Suppressor macrophage treated with lipopolysaccharide for 4 hours (primary cell): ENCODE measurements at regions not wholly inside any gene's neighbourhood (a gene's known extent, or its start where the extent isn't known, plus 50 kb on each side); places are given as distances from the start of the nearest gene placed in this dataset.

ENCODE experiments used
- DNase-seq: peaks from one replicate; pipeline ENCODE4 v3.0.0-alpha.2; 2020

DNA sequence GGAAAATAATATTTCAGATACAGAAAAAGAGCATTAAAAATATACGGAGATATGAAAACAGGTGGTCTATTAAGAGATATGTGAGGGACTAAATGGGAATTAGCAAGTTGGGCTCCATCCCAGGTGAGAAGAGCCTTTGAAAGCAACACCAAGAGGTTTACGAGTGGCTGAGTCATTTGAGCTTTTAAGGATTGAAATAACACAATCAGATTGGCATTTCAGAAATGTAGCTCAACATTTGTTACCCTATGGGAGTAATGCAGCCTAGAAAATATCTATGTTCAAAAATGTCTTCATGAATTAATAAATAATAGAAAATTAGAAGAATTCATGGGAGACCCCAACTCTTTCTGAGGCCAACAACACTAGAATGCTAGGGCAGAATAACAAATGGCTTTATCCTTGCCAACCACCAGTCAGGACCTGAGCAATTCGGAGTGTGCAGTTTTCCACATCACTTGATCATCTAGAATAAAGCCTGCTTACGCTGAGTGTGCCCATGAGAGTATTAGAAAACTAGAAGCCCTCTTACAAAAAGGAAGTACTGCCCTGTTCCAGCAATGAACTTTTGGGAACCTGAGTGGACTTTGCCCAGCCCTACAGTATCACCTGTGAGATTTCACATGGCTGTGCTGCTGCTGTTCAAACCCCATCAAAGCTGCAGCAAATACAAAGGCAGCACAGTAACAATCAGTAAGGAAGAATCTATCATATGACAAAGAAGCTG, 538.0 kb upstream of the CAMK1G start:
- no peak for DNase-seq

GRCh38 chr1:209046058-209046417, 537.5 kb upstream of the CAMK1G start:
- no peak for DNase-seq

- DNase-seq = no peak
These were observed 536.6 kb upstream of the CAMK1G start for GRCh38 chr1:209046935-209047334.

DNA sequence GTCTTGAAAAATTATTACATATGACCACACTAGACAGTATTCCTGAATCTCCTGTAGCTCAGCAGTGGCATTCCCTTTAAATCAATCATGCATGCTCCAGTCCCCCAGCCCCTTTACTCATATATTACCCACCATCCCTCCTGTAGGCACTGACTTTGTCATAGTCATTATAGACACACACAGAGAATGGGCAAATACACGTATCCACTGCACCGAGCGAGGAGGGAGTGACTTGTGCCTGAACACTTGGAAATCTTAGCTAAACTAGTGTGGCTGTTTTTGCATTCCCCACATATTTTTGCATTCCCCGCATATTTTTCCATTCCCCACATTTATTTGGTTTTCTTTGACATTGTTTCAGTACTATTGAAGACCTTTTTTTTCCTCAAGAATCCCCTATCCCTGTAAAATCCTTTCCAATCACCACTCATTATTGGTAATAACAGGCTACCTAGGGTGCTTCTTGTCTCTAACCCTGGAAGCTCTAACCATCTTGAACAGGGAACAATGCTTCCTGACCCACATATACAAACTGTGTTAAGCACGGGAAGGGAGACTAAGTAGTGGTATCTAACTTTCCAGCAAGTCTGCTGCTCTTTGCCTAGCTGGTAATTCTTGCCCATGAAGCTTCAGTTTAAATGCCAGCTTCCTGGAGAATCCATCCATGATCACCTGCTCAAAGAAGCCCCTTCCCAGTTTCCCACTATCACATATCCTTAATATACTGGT, 534.4 kb upstream of the CAMK1G start:
- DNase-seq = no peak

- no peak for DNase-seq
These were observed 531.9 kb upstream of the CAMK1G start for GRCh38 chr1:209051570-209051969.

DNA sequence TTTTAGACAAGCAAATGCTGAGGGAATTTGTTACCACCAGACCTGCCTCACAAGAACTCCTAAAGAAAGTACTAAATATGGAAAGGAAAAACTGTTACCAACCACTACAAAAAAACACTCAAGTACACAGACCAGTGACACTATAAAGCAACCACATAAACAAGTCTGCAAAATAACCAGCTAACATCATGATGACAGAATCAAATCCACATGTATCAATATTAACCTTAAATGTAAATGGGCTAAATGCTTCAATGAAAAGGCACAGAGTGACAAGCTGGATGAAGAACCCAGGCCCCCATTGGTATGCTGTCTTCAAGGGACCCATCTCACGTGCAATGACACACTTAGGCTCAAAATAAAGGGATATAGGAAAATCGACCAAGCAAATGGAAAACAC, 529.9 kb upstream of the CAMK1G start:
- no peak for DNase-seq

GRCh38 chr1:209057083-209057482, 526.4 kb upstream of the CAMK1G start:
- DNase-seq = no peak

GRCh38 chr1:209057901-209058300, 525.6 kb upstream of the CAMK1G start:
- peak; percentile 10 for DNase-seq

DNA sequence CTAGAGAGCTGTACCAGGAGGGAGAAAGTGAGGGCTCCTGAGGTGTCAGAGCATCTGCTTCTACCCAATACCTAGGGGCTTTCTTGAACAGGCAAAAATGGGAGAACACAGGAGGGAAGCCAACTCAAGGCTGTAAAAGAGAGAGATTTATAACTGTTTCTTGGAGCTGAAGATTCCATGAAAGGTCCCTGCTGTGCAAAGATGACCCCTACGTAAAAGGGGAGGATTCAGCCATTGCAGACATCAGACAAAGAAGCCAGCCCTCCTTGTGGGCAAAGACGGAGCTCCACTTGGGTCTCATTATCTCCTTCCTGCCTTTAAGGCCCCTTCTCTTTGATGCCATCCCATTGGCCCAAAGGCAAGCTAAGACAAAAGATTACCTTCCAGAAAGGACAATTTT, 524.1 kb upstream of the CAMK1G start:
- DNase-seq = no peak

DNA sequence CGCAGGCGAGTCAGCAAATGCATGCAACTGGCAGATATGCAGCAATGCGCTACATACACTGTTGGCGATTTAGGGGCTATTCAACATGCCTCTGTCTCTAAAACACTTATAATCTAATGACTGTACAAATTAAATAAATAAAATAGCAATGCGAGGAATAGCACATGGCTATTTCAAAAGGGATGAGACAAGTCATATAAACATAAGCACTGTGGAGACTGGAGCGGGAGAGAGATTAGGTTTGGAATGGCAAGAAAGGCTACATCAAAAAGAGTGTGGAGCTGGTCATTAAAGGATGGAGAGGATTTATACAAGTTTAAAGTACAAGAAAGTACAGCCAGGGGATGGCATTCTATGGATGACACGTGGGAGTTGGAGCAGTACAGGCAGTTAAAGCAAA, 523.5 kb upstream of the CAMK1G start:
- no peak for DNase-seq

DNA sequence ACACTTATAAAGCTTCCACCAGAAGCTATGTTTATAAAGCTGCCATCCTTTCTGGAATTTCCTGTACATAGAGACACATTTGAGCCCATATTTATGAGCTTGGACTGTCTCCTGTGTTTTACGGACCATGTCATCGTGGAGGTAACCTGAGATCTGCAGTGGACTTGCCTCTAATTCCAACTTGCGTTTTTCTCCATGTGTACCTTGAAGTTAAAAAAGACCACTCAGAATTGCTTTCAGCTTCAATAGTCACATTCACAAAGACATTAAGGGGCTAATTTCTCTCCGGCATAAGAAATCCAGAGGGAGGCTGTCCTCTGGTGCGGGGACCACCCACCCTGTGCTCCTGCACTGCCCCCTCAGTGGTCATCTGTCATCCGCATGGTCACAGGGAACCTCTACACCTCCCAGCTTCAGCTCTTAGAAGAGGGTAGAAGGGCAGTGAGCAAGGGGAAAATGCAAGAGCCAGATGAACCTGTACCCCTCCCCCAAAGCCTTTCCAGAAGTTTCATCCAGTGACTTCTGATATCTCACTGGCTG, 521.4 kb upstream of the CAMK1G start:
- DNase-seq = no peak

DNA sequence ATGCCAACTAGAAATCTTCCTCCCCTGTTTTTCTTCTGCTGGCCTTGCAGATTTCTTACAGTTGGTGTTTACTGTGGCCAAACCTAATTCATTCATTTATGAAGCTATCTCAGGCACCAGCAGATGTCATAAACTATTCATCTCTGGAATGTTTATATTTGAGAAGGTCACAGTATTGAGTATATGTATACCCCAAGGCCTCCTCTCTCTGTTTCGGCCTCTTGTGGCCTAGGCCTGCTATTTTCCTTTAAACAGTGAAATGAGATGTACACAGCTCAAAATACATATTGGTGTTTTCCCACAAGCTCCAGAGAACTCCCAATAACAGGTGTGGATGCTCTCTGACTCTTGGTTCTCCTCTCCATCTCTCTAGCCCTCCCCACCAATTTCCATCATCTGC, 520.7 kb upstream of the CAMK1G start:
- DNase-seq = no peak

DNA sequence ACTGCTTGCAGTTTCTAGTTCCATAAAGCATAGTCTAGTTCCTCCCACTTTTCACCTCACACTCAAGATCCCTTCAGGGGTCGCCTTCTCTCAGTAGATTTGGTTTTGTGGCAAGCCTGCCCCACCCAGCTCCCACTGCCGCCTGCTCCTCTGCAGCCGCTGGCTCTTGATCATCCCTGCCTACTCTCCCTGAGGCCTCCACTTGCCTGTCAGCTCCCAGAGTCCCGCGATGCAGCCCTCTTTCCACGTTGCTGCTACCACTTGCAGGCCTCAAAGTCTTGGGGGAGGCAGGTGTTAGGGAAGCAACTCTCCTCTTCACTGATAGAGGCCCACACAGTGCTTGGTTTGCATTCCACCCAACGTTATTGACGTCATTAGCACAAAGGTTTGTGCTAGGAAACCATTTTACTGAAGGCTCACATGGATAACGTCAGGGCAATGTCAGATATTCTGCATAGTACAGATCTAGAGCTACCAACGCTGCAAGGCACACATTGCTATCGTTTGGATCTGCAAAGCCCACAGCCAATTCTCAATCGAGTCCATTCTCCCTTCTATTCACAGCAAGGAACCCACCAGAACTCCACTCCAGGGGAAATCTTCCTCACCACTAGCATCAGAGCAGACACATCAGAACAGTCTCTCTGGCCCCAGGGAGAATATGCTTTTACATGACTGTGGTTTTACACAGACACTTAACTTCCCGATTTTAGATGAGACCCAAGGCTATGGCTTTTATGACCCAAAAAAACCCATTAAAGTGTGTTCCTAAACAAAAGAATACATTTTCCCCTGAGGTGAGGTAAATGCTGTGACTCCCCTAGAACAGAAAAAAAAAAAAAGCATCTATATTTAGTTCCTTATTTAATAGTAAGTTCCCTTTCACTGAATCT, 519.5 kb upstream of the CAMK1G start:
- DNase-seq = no peak

DNA sequence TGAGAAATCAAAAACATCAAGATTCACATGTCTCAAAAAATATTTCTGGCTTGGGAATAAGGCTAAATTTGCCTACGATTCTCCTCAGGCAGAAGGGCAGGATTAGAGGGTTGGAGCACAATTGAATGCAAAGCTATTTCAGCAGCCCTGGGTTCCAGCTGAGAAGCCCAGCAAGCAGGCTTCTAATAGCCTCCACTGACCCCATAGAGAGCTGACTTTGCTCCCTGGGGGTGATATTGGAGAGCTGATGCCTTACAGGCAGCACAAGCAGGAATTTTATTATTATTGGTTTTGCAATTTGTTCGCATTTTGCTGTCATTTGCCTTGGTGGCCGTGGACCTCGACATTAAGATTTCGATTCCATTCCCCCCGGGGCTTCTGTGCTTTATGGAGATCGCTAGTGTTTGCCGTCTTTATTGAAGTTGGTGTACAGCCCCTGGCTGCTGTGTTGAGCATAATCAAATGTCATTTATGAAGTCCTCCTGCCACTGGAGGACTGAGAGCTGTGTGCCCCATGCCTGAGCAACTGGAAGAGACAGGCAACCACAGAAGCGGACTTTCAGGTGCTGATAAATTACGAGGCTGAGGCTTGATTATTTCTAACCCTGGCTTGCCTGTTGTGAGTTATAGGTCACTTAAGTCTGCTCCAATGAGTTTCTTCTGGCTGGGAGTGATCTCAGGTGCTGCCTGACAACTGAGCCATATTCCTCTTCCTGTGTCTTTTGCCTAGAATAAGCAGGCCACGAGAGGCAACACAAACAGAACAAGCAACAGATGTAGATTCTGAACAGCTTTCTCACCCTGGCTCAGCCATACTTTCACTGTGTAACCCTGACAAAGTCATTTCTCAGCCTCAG, 518.4 kb upstream of the CAMK1G start:
- DNase-seq = no peak

DNA sequence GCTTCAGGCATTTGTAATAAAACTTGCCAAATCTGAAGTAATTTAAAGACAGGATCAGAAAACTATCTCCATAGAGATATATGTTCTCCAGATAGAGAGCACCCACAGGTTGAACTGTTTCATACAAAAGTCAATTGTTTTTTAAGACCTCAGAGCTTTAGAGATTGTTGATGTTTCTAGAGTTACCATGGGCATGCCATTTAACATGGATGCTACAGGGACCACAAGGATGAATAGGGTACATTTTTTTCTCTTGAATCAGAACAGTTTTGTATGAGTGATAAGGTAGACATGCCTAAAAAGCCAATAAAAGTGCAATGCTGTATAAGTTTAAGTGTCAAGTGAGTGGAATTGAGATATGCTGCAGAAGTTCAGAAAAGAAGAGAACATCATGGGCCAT, 511.0 kb upstream of the CAMK1G start:
- DNase-seq = no peak

- DNase-seq = no peak
These were observed 509.6 kb upstream of the CAMK1G start for GRCh38 chr1:209073879-209074278.

DNA sequence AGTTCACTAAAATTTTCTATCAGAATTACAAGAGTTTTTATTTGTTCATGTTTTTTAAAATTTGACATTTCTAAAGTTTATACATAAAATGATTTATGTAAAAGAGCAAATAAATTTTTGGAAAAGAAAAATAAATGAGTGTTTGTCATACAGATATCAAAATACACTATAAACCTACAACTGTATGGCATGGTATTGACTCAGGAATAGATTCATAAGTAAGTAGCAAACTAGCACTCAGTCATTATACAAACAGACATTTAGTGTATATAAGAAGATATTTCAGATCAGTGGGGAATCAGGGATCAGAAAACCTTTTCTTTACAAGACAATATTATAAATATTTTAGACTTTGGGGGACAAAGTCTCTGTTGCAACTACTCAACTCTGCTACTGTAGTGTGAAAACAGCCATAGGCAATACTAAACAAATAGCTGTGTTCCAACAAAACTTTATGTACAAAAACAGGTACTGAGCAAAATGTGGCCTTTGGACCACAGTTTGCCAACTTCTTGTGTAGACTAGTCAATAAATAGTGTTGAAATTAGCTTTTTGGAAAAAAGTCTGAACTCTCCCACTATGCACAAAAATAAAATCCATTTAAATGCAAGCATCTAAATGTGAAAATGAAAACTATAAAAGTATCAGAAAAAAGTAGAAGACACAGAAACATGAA, 508.8 kb upstream of the CAMK1G start:
- DNase-seq = no peak

DNA sequence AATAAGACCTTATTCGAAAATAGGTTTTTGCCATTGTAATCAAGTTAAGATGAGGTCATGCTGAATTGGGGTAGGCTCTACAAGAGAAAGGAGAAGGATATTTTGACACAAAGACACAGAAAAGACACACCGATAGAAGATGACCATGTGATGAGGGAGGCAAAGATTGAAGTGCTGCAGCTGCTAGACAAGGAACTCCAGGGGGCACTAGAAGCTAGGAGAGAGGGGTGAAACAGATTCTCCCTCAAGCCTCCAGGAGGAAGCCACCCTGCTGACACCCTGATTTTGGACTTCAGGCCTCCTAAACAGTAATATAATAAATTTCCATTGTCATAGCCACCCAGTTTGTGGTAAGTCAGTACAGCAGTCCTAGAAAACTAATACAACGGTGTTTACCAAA, 506.8 kb upstream of the CAMK1G start:
- DNase-seq = peak; percentile 6

GRCh38 chr1:209080170-209080781, 503.2 kb upstream of the CAMK1G start:
- no peak for DNase-seq

DNA sequence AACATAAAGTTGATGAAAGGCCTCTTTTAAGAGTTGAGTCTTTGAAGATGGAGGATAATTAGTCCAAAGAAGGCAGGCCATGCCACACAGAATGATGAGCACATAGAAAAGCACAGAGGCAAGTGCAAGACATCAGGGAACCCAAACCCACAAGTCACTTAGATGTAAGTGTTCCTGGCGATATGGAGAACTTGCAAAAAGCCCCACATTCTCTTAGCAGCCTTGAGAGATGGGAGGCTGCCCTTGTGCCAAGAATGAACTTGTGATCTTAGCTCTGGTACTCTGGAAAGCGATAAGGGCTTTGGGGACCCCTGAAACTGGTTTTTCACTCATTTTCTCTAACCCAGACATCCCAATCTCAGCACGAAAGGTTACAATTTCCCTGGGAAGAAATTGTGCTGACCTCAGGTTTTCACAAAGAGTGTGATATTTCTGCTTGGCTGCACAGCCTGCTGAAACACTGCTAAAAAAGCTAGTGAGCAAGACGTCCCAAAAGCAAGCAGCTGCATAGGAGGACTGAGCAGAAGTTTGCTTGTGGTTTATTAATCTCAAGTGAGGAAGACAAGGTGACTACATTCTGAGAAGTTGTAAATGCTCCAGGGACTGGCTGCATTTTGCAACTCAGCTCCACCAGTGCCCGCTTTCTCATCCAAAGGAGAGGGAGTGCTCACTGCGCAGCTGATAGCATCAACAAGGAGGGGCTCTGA, 496.9 kb upstream of the CAMK1G start:
- no peak for DNase-seq

DNA sequence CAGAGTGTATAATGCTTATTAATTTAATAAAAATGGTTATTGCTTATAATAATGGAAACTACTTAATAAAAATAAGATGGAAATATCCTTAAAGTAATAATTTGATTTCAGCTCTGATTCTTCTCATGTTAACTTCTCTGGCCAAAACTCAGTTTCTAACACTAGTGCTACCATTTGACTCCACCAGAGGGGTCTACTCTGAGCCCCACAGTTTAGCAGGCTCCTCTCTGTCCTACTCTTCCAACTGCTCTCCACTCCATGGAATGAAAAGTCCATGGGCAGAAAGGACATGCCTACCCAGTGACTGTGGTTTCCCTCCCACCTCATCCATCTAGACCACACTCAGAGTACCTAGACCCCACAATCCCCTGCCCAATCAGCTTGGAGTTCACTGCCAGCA, 489.1 kb upstream of the CAMK1G start:
- no peak for DNase-seq
